ENCODE measurements at regions not wholly inside any gene's neighbourhood (a gene's known extent, or its start where the extent isn't known, plus 50 kb on each side); places are given as distances from the start of the nearest gene placed in this dataset.

DNA sequence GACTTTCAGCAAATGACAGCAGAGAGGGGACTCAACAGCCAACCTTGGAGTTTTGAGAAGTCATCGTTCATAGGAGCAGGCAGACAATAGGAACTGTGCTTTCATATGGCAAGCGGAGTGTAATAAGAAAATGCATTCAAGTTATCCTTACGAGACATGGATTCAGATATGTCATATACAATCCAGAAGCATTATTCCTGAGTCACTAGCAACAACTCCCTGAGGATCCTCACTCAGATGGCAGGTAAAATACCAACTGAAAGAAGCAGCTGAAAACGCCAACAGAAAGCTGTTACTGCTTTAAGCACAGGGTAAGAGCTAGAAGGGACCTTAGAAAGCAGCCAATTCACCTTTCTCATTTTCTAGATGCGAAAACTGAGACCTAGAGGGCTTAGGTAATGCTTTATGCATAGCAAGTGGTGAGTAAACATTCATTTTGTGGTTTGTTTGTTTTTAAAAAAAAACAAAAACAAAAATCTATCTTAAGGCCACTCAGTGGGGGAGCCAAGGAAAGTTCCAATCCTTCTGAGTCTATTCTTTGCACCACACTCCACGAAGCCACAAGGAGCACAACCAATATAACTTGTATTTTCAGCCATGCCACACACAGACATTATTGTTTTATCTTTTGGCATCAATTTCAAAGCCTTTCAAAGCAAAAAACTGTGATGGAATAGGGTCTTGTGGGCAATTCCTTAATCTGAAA lies 89.1 kb upstream of the RIOK3 start:
- TF ChIP-seq RFX5 (IDR thresholded peaks at IDR 0.05) (no peak), ELK1 (IDR thresholded peaks at IDR 0.05; ENCODE audit: low read depth, low read length) (no peak)

Measured in A549 (cell line).